IPS-18a (cell line): ENCODE measurements at regions not wholly inside any gene's neighbourhood (a gene's known extent, or its start where the extent isn't known, plus 50 kb on each side); places are given as distances from the start of the nearest gene placed in this dataset.

Source experiments
- H3K27ac ChIP-seq: one replicate; pipeline ENCODE4 v1.5.1; 2013; ENCODE audit warnings: low read length
- H3K27me3 ChIP-seq: one replicate; pipeline ENCODE4 v1.6.1; 2013; ENCODE audit warnings: mild to moderate bottlenecking, low read length; ENCODE audit not compliant: control insufficient read depth, insufficient read depth
- H3K36me3 ChIP-seq: one replicate; pipeline ENCODE4 v1.6.1; 2013; ENCODE audit warnings: low read depth, low read length; ENCODE audit not compliant: control insufficient read depth
- H3K4me1 ChIP-seq: one replicate; pipeline ENCODE4 v1.6.1; 2013; ENCODE audit warnings: low read depth, low read length; ENCODE audit not compliant: control insufficient read depth
- H3K4me3 ChIP-seq: one replicate; pipeline ENCODE4 v1.5.1; 2013; ENCODE audit warnings: low read length
- H3K9ac ChIP-seq: one replicate; pipeline ENCODE4 v1.6.1; 2013; ENCODE audit warnings: mild to moderate bottlenecking, low read length, moderate library complexity
- H3K9me3 ChIP-seq: one replicate; pipeline ENCODE4 v1.6.1; 2013; ENCODE audit warnings: low read depth, low read length; ENCODE audit not compliant: control insufficient read depth

GRCh38 chr14:101176535-101177205, 273.1 kb upstream of the RTL1 start:
- Histone ChIP-seq H3K9me3 (no peaks in the 10 kb centered on the region), H3K27me3 (no peaks in the 10 kb centered on the region), H3K27ac (no peak overlapping the region), H3K4me3 (no peak overlapping the region), H3K4me1 (no peaks in the 10 kb centered on the region), H3K36me3 (no peaks in the 10 kb centered on the region), H3K9ac (no peak overlapping the region)

DNA sequence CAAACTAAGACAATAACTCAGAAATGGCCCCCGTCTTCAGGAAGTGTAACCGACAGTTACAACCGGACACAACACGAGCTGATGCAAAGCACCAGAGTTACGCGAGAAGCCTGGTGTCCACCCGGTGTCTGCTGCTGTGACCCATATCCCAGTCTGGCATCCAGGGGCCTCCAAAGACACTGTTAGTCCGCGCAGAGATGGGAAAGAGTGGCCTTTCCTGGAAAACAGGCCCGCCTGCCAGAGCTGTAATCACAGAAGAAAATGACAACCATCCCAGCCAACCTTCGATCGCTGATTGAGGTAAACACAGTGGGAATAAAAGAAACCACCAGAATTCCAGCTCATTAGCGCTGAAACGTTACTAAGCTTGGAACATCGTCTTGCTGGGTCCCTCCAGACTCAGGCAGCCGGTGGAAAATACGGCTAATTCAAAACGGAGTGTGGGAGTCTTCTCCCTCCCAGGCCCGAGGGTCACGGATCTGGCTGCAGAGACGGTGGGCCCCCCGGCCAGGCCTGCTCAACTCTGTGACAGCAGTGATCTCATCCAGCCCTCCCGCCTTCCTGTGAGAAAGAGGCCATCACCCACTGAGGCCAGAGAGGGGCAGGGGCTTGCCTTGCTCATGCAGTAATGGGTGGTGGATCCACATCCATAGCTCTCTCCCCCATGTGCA, 273.9 kb upstream of the RTL1 start:
- H3K4me1 ChIP-seq: no peaks in the 10 kb centered on the region
- no peaks in the 10 kb centered on the region for H3K36me3 ChIP-seq
- no peaks in the 10 kb centered on the region for H3K27me3 ChIP-seq
- no peak overlapping the region for H3K9ac ChIP-seq
- no peak overlapping the region for H3K4me3 ChIP-seq
- no peak overlapping the region for H3K27ac ChIP-seq
- H3K9me3 ChIP-seq: no peaks in the 10 kb centered on the region

DNA sequence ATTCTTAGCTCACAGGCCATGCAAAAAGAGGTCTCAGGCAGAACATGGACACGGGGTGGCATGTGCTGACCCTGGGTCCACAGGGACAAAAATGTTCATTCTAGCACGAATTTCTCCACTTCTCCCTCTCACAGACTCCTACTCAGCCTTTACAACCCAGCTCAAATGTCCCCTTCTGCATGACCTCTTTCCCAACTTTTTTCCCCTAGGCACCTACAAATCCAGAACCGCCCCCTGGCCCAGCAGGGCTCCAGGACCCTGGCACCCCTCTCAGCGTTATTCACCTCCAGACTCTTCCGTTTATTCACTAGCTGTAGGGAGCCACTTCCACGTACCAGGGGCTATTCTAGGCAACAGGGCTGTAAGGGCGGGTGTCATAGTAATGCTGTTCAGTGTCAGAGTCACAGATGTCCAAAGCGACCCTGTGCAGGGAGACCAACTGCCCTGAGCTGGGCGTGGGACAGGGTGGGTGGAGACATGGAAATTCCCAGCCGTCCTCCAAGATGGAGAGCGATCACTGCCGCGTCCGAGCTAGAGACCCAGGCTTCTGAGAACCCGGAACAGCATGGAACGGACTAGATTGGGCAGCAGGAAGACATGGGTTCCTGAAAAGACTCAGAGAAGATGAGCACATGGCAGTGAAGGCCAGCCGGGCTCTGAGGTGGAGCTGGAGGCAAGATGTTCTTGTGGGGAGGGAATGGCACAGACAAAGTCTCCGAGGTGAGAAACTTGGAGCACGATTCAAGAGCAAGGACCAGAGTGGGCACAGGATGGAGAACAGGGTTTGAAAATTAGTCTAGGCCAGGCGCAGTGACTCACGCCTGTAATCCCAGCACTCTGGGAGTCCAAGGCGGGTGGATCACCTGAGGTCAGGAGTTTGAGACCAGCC, 274.9 kb upstream of the RTL1 start:
- Histone ChIP-seq H3K4me3 (no peak overlapping the region), H3K9ac (no peak overlapping the region), H3K27ac (no peak overlapping the region), H3K9me3 (no peaks in the 10 kb centered on the region), H3K4me1 (peaks cover 1% of the 10 kb centered on the region), H3K27me3 (no peaks in the 10 kb centered on the region), H3K36me3 (no peaks in the 10 kb centered on the region)

DNA sequence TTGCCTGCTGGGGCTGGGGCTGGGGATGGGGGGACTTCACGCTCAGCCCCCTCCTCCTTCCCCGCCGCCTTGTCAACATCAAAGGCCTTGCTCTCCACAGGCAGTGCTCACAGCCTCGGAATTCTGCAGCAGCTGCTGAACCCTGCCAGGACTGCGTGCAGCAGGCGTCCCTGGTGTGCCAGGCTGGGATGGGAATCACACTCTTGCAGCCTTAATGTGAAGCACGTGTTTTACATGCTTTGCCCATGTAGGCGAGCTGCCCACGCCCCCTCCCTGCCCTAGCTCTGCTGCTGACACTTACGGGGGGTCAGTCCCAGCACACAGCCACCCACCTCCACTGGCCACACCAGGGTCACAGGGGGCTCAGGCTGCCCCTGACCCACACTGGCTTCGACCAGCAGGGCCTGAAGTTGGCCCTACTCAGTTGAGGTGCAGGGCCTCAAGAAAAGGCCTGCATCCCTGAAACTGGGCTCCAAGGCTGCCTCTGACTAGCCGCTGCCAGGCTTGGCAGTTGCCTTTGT, 276.2 kb upstream of the RTL1 start:
- Histone ChIP-seq H3K36me3 (no peaks in the 10 kb centered on the region), H3K9ac (no peak overlapping the region), H3K27me3 (no peaks in the 10 kb centered on the region), H3K4me1 (peaks cover 7% of the 10 kb centered on the region), H3K9me3 (no peaks in the 10 kb centered on the region), H3K27ac (no peak overlapping the region), H3K4me3 (no peak overlapping the region)

- Histone ChIP-seq H3K27ac (no peak overlapping the region), H3K36me3 (no peaks in the 10 kb centered on the region), H3K9ac (no peak overlapping the region), H3K9me3 (no peaks in the 10 kb centered on the region), H3K4me1 (peaks cover 7% of the 10 kb centered on the region), H3K27me3 (no peaks in the 10 kb centered on the region), H3K4me3 (no peak overlapping the region)
Observed at GRCh38 chr14:101181446-101182313, 278.2 kb upstream of the RTL1 start.

DNA sequence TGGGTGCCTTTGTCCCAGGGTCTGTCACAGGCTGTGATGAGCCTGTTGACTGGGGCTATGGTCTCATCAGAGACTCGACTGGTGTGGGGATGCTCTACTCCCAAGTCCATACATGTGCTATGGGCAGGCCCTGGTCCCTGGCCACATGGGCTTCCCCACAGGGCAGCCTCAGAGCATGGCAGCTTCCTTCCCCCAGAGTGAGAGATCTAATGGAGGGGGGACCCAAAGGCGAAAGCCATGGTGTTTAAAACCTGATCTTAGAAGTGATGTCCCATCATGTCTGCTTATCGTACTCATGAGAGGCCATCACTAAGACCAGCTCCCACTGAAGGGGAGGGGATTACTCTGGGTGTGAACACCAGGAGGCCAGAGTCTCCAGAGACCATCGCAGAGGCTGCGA, 279.0 kb upstream of the RTL1 start:
- Histone ChIP-seq H3K9ac (no peak overlapping the region), H3K27ac (no peak overlapping the region), H3K9me3 (no peaks in the 10 kb centered on the region), H3K36me3 (no peaks in the 10 kb centered on the region), H3K4me3 (no peak overlapping the region), H3K4me1 (peaks cover 7% of the 10 kb centered on the region), H3K27me3 (no peaks in the 10 kb centered on the region)

DNA sequence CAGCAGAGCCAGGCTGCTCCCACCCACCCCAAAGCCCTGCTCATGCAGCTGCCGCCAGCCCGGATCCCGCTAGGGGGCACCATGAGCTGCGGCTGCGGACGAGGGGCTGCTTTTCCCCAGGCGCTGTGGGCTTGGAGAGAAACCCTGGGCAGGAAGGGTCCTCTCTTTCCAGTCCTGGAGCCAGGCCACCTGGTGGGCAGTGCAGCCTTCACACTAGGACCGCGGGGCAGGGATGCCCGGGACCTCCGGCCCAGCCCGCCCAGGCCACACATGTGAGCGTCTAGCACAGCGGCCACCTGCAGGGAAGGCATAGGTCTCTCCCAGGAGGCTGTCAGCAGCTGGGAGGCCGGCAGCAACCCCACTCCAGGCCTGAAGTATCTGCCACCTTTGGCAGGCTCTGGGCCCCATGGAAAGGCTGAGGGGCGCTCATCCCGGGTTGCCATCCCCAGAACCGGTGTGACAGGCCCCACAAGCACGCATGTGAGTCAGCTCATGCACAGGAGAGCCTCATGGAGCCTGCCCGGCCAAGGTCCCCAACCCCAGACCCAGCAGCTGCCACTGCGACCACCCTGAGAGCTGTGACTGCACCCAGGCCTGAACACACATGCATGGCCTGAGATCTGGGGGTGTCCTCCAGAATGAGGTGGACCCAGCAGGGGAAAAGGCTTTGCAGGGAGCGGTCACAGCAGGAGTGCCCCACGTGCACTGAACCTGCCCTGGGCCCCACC, 280.0 kb upstream of the RTL1 start:
- Histone ChIP-seq H3K9me3 (no peaks in the 10 kb centered on the region), H3K27me3 (no peaks in the 10 kb centered on the region), H3K4me3 (no peak overlapping the region), H3K27ac (no peak overlapping the region), H3K4me1 (peaks cover 7% of the 10 kb centered on the region), H3K36me3 (no peaks in the 10 kb centered on the region), H3K9ac (no peak overlapping the region)

DNA sequence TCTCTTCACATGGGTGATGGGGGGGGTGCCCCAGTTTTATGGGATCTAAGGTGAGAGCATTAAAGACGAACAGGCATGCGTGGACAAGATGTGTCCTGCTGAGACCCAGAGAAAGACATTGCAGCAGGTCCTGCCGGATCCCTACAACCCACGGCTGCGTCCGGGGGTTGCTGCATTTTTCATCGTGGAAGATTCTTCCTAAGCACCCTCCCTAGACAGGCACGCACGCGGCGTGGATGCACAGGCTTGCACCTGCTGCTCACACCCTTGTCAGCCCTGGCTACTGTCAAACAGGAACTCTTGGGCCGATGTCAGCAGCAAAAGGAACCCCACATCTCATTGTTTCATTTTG, 280.6 kb upstream of the RTL1 start:
- no peaks in the 10 kb centered on the region for H3K9me3 ChIP-seq
- no peak overlapping the region for H3K27ac ChIP-seq
- no peak overlapping the region for H3K9ac ChIP-seq
- H3K36me3 ChIP-seq: no peaks in the 10 kb centered on the region
- no peak overlapping the region for H3K4me3 ChIP-seq
- peaks cover 7% of the 10 kb centered on the region for H3K4me1 ChIP-seq
- H3K27me3 ChIP-seq: no peaks in the 10 kb centered on the region

GRCh38 chr14:101184572-101184971, 281.1 kb upstream of the RTL1 start:
- H3K4me3 ChIP-seq: no peak overlapping the region
- no peaks in the 10 kb centered on the region for H3K9me3 ChIP-seq
- no peak overlapping the region for H3K27ac ChIP-seq
- peaks cover 7% of the 10 kb centered on the region for H3K4me1 ChIP-seq
- H3K27me3 ChIP-seq: no peaks in the 10 kb centered on the region
- no peak overlapping the region for H3K9ac ChIP-seq
- no peaks in the 10 kb centered on the region for H3K36me3 ChIP-seq

- Histone ChIP-seq H3K9ac (no peak overlapping the region), H3K4me1 (peaks cover 7% of the 10 kb centered on the region), H3K27ac (no peak overlapping the region), H3K27me3 (no peaks in the 10 kb centered on the region), H3K4me3 (no peak overlapping the region), H3K9me3 (no peaks in the 10 kb centered on the region), H3K36me3 (no peaks in the 10 kb centered on the region)
Observed at GRCh38 chr14:101185073-101185835, 281.7 kb upstream of the RTL1 start.
